ENCODE measurements at regions not wholly inside any gene's neighbourhood (a gene's known extent, or its start where the extent isn't known, plus 50 kb on each side); places are given as distances from the start of the nearest gene placed in this dataset.
"Not testable (repeated sequence)": the region's sequence is repeated elsewhere in the genome, so short reads cannot be mapped to it uniquely, and the experiment has no call there.

GRCh38 chr7:121697731-121698316, 175.1 kb upstream of the PTPRZ1 start:
- H3K9me3 ChIP-seq (ENCODE audit: control extremely low read depth in 1 of 5, control insufficient read depth in 4 of 5, insufficient read depth in 2 of 5, low read depth in 1 of 5, low read length in 4 of 5) = no peaks in the 10 kb centered on the region
- no peak overlapping the region for H3K4me3 ChIP-seq (ENCODE audit: control insufficient read depth in 1 of 7, extremely low read depth in 1 of 7, insufficient read depth in 4 of 7, low read depth in 2 of 7, low read length in 6 of 7)
- H3K4me1 ChIP-seq (ENCODE audit: control extremely low read depth in 1 of 4, control insufficient read depth in 4 of 4, insufficient read depth in 4 of 4, low read length in 3 of 4) = no peaks in the 10 kb centered on the region

GRCh38 chr7:121696954-121697353, 176.0 kb upstream of the PTPRZ1 start:
- Histone ChIP-seq H3K9me3 (ENCODE audit: control extremely low read depth in 1 of 5, control insufficient read depth in 4 of 5, insufficient read depth in 2 of 5, low read depth in 1 of 5, low read length in 4 of 5) (no peaks in the 10 kb centered on the region), H3K4me3 (ENCODE audit: control insufficient read depth in 1 of 7, extremely low read depth in 1 of 7, insufficient read depth in 4 of 7, low read depth in 2 of 7, low read length in 6 of 7) (no peak overlapping the region), H3K27ac (ENCODE audit: insufficient read depth in 1 of 2, low read depth in 1 of 2, low read length in 2 of 2, poor library complexity in 1 of 2, severe bottlenecking in 2 of 2) (no peak overlapping the region), H3K4me1 (ENCODE audit: control extremely low read depth in 1 of 4, control insufficient read depth in 4 of 4, insufficient read depth in 4 of 4, low read length in 3 of 4) (no peaks in the 10 kb centered on the region), H3K36me3 (ENCODE audit: control insufficient read depth in 4 of 4, insufficient read depth in 4 of 4, low read length in 3 of 4) (no peaks in the 10 kb centered on the region), H3K27me3 (replicated peaks in 2 of 5; ENCODE audit: control insufficient read depth in 4 of 5, insufficient read depth in 5 of 5, low read length in 4 of 5) (no peaks in the 10 kb centered on the region)
- CTCF ChIA-PET = no interaction called here
- no peak for DNase-seq
- WGBS (ENCODE audit: insufficient coverage) = 100% methylated on average over 1 of the region's 1 CpG
- POLR2A ChIA-PET = no interaction called here

More at GRCh38 chr7:121697731-121698316, 175.1 kb upstream of the PTPRZ1 start:
- Histone ChIP-seq H3K27me3 (replicated peaks in 2 of 5; ENCODE audit: control insufficient read depth in 4 of 5, insufficient read depth in 5 of 5, low read length in 4 of 5) (no peaks in the 10 kb centered on the region), H3K27ac (ENCODE audit: insufficient read depth in 1 of 2, low read depth in 1 of 2, low read length in 2 of 2, poor library complexity in 1 of 2, severe bottlenecking in 2 of 2) (no peak overlapping the region), H3K36me3 (ENCODE audit: control insufficient read depth in 4 of 4, insufficient read depth in 4 of 4, low read length in 3 of 4) (no peaks in the 10 kb centered on the region)
- no CpG with 5 or more reads among the region's 2 CpGs for WGBS (ENCODE audit: insufficient coverage)
- DNase-seq = no peak
- ChIA-PET CTCF (no interaction called here), POLR2A (no interaction called here)

GRCh38 chr7:121689749-121690148, 183.2 kb upstream of the PTPRZ1 start:
- no peak for DNase-seq
- Histone ChIP-seq H3K27ac (ENCODE audit: insufficient read depth in 1 of 2, low read depth in 1 of 2, low read length in 2 of 2, poor library complexity in 1 of 2, severe bottlenecking in 2 of 2) (no peak overlapping the region), H3K4me3 (ENCODE audit: control insufficient read depth in 1 of 7, extremely low read depth in 1 of 7, insufficient read depth in 4 of 7, low read depth in 2 of 7, low read length in 6 of 7) (no peak overlapping the region), H3K4me1 (ENCODE audit: control extremely low read depth in 1 of 4, control insufficient read depth in 4 of 4, insufficient read depth in 4 of 4, low read length in 3 of 4) (no peaks in the 10 kb centered on the region), H3K9me3 (ENCODE audit: control extremely low read depth in 1 of 5, control insufficient read depth in 4 of 5, insufficient read depth in 2 of 5, low read depth in 1 of 5, low read length in 4 of 5) (no peaks in the 10 kb centered on the region), H3K36me3 (ENCODE audit: control insufficient read depth in 4 of 4, insufficient read depth in 4 of 4, low read length in 3 of 4) (no peaks in the 10 kb centered on the region), H3K27me3 (replicated peaks in 2 of 5; ENCODE audit: control insufficient read depth in 4 of 5, insufficient read depth in 5 of 5, low read length in 4 of 5) (no peaks in the 10 kb centered on the region)
- CTCF ChIA-PET = interaction anchor here (1.0 kb wide), 1 partner anchor 117 kb away, joined by 3 read pairs; no protein-coding TSS in a partner anchor
- POLR2A ChIA-PET = no interaction called here
- WGBS (ENCODE audit: insufficient coverage) = 80% methylated on average over 1 of the region's 3 CpGs

- H3K27ac ChIP-seq (ENCODE audit: insufficient read depth in 1 of 2, low read depth in 1 of 2, low read length in 2 of 2, poor library complexity in 1 of 2, severe bottlenecking in 2 of 2) = no peak overlapping the region
- no peak overlapping the region for H3K4me3 ChIP-seq (ENCODE audit: control insufficient read depth in 1 of 7, extremely low read depth in 1 of 7, insufficient read depth in 4 of 7, low read depth in 2 of 7, low read length in 6 of 7)
- no peak for DNase-seq
- H3K4me1 ChIP-seq (ENCODE audit: control extremely low read depth in 1 of 4, control insufficient read depth in 4 of 4, insufficient read depth in 4 of 4, low read length in 3 of 4) = no peaks in the 10 kb centered on the region
- H3K27me3 ChIP-seq (replicated peaks in 2 of 5; ENCODE audit: control insufficient read depth in 4 of 5, insufficient read depth in 5 of 5, low read length in 4 of 5) = no peaks in the 10 kb centered on the region
- no peaks in the 10 kb centered on the region for H3K9me3 ChIP-seq (ENCODE audit: control extremely low read depth in 1 of 5, control insufficient read depth in 4 of 5, insufficient read depth in 2 of 5, low read depth in 1 of 5, low read length in 4 of 5)
- ChIA-PET POLR2A (no interaction called here), CTCF (no interaction called here)
- WGBS (ENCODE audit: insufficient coverage) = 100% methylated on average over 1 of the region's 3 CpGs
- no peaks in the 10 kb centered on the region for H3K36me3 ChIP-seq (ENCODE audit: control insufficient read depth in 4 of 4, insufficient read depth in 4 of 4, low read length in 3 of 4)
Observed at GRCh38 chr7:121681700-121682099, 191.3 kb upstream of the PTPRZ1 start.

GRCh38 chr7:121676168-121676567, 196.8 kb upstream of the PTPRZ1 start:
- Histone ChIP-seq H3K4me3 (ENCODE audit: control insufficient read depth in 1 of 7, extremely low read depth in 1 of 7, insufficient read depth in 4 of 7, low read depth in 2 of 7, low read length in 6 of 7) (no peak overlapping the region), H3K36me3 (ENCODE audit: control insufficient read depth in 4 of 4, insufficient read depth in 4 of 4, low read length in 3 of 4) (no peaks in the 10 kb centered on the region), H3K4me1 (ENCODE audit: control extremely low read depth in 1 of 4, control insufficient read depth in 4 of 4, insufficient read depth in 4 of 4, low read length in 3 of 4) (no peaks in the 10 kb centered on the region), H3K27ac (ENCODE audit: insufficient read depth in 1 of 2, low read depth in 1 of 2, low read length in 2 of 2, poor library complexity in 1 of 2, severe bottlenecking in 2 of 2) (no peak overlapping the region), H3K27me3 (replicated peaks in 2 of 5; ENCODE audit: control insufficient read depth in 4 of 5, insufficient read depth in 5 of 5, low read length in 4 of 5) (no peaks in the 10 kb centered on the region), H3K9me3 (ENCODE audit: control extremely low read depth in 1 of 5, control insufficient read depth in 4 of 5, insufficient read depth in 2 of 5, low read depth in 1 of 5, low read length in 4 of 5) (no peaks in the 10 kb centered on the region)
- no CpG with 5 or more reads among the region's 3 CpGs for WGBS (ENCODE audit: insufficient coverage)
- no peak for DNase-seq
- ChIA-PET POLR2A (no interaction called here), CTCF (no interaction called here)

GRCh38 chr7:121674455-121674854, 198.5 kb upstream of the PTPRZ1 start:
- POLR2A ChIA-PET; H3K4me1 ChIP-seq (ENCODE audit: control extremely low read depth in 1 of 4, control insufficient read depth in 4 of 4, insufficient read depth in 4 of 4, low read length in 3 of 4): not testable (repeated sequence)

GRCh38 chr7:121669144-121669543, 203.8 kb upstream of the PTPRZ1 start:
- no peaks in the 10 kb centered on the region for H3K27me3 ChIP-seq (replicated peaks in 2 of 5; ENCODE audit: control insufficient read depth in 4 of 5, insufficient read depth in 5 of 5, low read length in 4 of 5)
- ChIA-PET POLR2A (no interaction called here), CTCF (no interaction called here)
- H3K4me1 ChIP-seq (ENCODE audit: control extremely low read depth in 1 of 4, control insufficient read depth in 4 of 4, insufficient read depth in 4 of 4, low read length in 3 of 4) = no peaks in the 10 kb centered on the region
- H3K4me3 ChIP-seq (ENCODE audit: control insufficient read depth in 1 of 7, extremely low read depth in 1 of 7, insufficient read depth in 4 of 7, low read depth in 2 of 7, low read length in 6 of 7) = no peak overlapping the region
- no peak for DNase-seq
- no peak overlapping the region for H3K27ac ChIP-seq (ENCODE audit: insufficient read depth in 1 of 2, low read depth in 1 of 2, low read length in 2 of 2, poor library complexity in 1 of 2, severe bottlenecking in 2 of 2)
- H3K36me3 ChIP-seq (ENCODE audit: control insufficient read depth in 4 of 4, insufficient read depth in 4 of 4, low read length in 3 of 4) = no peaks in the 10 kb centered on the region
- no peaks in the 10 kb centered on the region for H3K9me3 ChIP-seq (ENCODE audit: control extremely low read depth in 1 of 5, control insufficient read depth in 4 of 5, insufficient read depth in 2 of 5, low read depth in 1 of 5, low read length in 4 of 5)

More at GRCh38 chr7:121674455-121674854, 198.5 kb upstream of the PTPRZ1 start:
- DNase-seq; H3K9me3 ChIP-seq (ENCODE audit: control extremely low read depth in 1 of 5, control insufficient read depth in 4 of 5, insufficient read depth in 2 of 5, low read depth in 1 of 5, low read length in 4 of 5); H3K27me3 ChIP-seq (replicated peaks in 2 of 5; ENCODE audit: control insufficient read depth in 4 of 5, insufficient read depth in 5 of 5, low read length in 4 of 5); H3K27ac ChIP-seq (ENCODE audit: insufficient read depth in 1 of 2, low read depth in 1 of 2, low read length in 2 of 2, poor library complexity in 1 of 2, severe bottlenecking in 2 of 2); H3K4me3 ChIP-seq (ENCODE audit: control insufficient read depth in 1 of 7, extremely low read depth in 1 of 7, insufficient read depth in 4 of 7, low read depth in 2 of 7, low read length in 6 of 7); CTCF ChIA-PET; H3K36me3 ChIP-seq (ENCODE audit: control insufficient read depth in 4 of 4, insufficient read depth in 4 of 4, low read length in 3 of 4): not testable (repeated sequence)
- WGBS (ENCODE audit: insufficient coverage) = 80% methylated on average over 1 of the region's 2 CpGs

Measured in common myeloid progenitor, CD34-positive (primary cell).